GM23338 (cell line): ENCODE measurements at regions not wholly inside any gene's neighbourhood (a gene's known extent, or its start where the extent isn't known, plus 50 kb on each side); places are given as distances from the start of the nearest gene placed in this dataset.
A peak's percentile ranks its signal among the peaks of the same experiment; 100 is the strongest.

ENCODE experiments used
- ATAC-seq: fragments of 200-7000 bp; cut with Tn5 transposase; 3 replicates; pipeline ENCODE4 v1.9.1; 2020
- DNase-seq: peaks from one replicate; pipeline ENCODE4 v3.0.0-alpha.2; 2015; ENCODE audit warnings: low spot score
- H2AFZ ChIP-seq: fragments of 200-600 bp; sonication (generic); 2 replicates; pipeline ENCODE4 v1.8.0; 2016; ENCODE audit warnings: antibody characterized with exemption, mild to moderate bottlenecking, moderate library complexity
- H3F3A ChIP-seq: fragments of 200-600 bp; sonication (generic); replicated peaks from 2 replicates; pipeline ENCODE4 v1.8.0; 2017; ENCODE audit warnings: antibody characterized with exemption, mixed run types, low read depth
- H3K27ac ChIP-seq: fragments of 200-600 bp; sonication (generic); 2 replicates; pipeline ENCODE4 v1.6.1; 2016; ENCODE audit warnings: low read depth
- H3K27me3 ChIP-seq: fragments of 200-600 bp; sonication (generic); 2 replicates; pipeline ENCODE4 v1.8.0; 2016; ENCODE audit warnings: mild to moderate bottlenecking, mixed run types, moderate library complexity; ENCODE audit not compliant: insufficient read depth
- H3K36me3 ChIP-seq: fragments of 200-600 bp; sonication (generic); 2 replicates; pipeline ENCODE4 v1.8.0; 2016; ENCODE audit warnings: mild to moderate bottlenecking; ENCODE audit not compliant: insufficient read depth
- H3K4me1 ChIP-seq: fragments of 200-600 bp; sonication (generic); 2 replicates; pipeline ENCODE4 v1.8.0; 2016; ENCODE audit warnings: mild to moderate bottlenecking, moderate library complexity; ENCODE audit not compliant: insufficient read depth
- H3K4me2 ChIP-seq: fragments of 200-600 bp; sonication (generic); 2 replicates; pipeline ENCODE4 v1.7.1; 2017; ENCODE audit warnings: mixed run types
- H3K4me3 ChIP-seq: fragments of 200-600 bp; sonication (generic); 2 replicates; pipeline ENCODE4 v1.6.1; 2016; ENCODE audit warnings: mixed run types
- H3K79me2 ChIP-seq: fragments of 200-600 bp; sonication (generic); replicated peaks from 2 replicates; pipeline ENCODE4 v1.8.0; 2017; ENCODE audit warnings: mild to moderate bottlenecking; ENCODE audit not compliant: insufficient read depth
- H3K9me2 ChIP-seq: fragments of 200-600 bp; sonication (generic); 2 replicates; pipeline ENCODE4 v1.8.0; 2017; ENCODE audit not compliant: insufficient read depth
- H4K20me1 ChIP-seq: fragments of 200-600 bp; sonication (generic); replicated peaks from 2 replicates; pipeline ENCODE4 v1.8.0; 2017; ENCODE audit warnings: mild to moderate bottlenecking; ENCODE audit not compliant: insufficient read depth
- H3K27ac Mint-ChIP-seq: 2 replicates; pipeline ENCODE4 v1.8.0; 2020; ENCODE audit warnings: inconsistent platforms, mild to moderate bottlenecking, moderate library complexity, mixed read lengths
- H3K27me3 Mint-ChIP-seq: 3 replicates; pipeline ENCODE4 v1.8.0; 2022; ENCODE audit warnings: low read depth, mild to moderate bottlenecking, moderate library complexity, mixed read lengths, inconsistent platforms; ENCODE audit not compliant: insufficient read depth, poor library complexity
- H3K36me3 Mint-ChIP-seq: 3 replicates; pipeline ENCODE4 v1.8.0; 2021; ENCODE audit warnings: low read depth, mild to moderate bottlenecking, inconsistent platforms, moderate library complexity, mixed read lengths
- H3K4me1 Mint-ChIP-seq: 3 replicates; pipeline ENCODE4 v1.8.0; 2020; ENCODE audit warnings: mild to moderate bottlenecking, inconsistent platforms, mixed read lengths
- H3K4me3 Mint-ChIP-seq: 3 replicates; pipeline ENCODE4 v1.8.0; 2021; ENCODE audit warnings: moderate library complexity, mild to moderate bottlenecking, inconsistent platforms, mixed read lengths
- H3K9me3 Mint-ChIP-seq: 3 replicates; pipeline ENCODE4 v1.8.0; 2020; ENCODE audit warnings: moderate library complexity, mild to moderate bottlenecking, inconsistent platforms, mixed read lengths
- CREB1 ChIP-seq: fragments of 250-450 bp; sonication (Bioruptor Pico); IDR thresholded peaks from 2 replicates; pipeline ENCODE4 v1.5.0; 2020; ENCODE audit warnings: low read depth, mild to moderate bottlenecking, moderate library complexity
- CTCF ChIP-seq, 2 experiments: fragments of 200-600 bp in 1 of 2; sonication (generic) in 1 of 2; conservative IDR thresholded peaks; 2 replicates each; pipeline versions ENCODE4 v1.5.1 to v1.6.1; 2016 to 2017; ENCODE audit warnings: antibody characterized with exemption in 2 of 2, low read depth in 2 of 2, mild to moderate bottlenecking in 2 of 2, moderate library complexity in 1 of 2
- EZH2 ChIP-seq: fragments of 200-600 bp; sonication (generic); IDR thresholded peaks from one replicate; pipeline ENCODE4 v1.8.0; 2017; ENCODE audit warnings: antibody characterized with exemption, mild to moderate bottlenecking, low read depth; ENCODE audit not compliant: unreplicated experiment
- JUNB ChIP-seq: IDR thresholded peaks from one replicate; pipeline ENCODE4 v1.6.1; 2016; ENCODE audit warnings: antibody characterized with exemption; ENCODE audit not compliant: unreplicated experiment
- NANOG ChIP-seq: IDR thresholded peaks from 2 replicates; pipeline ENCODE4 v1.6.1; 2016; ENCODE audit warnings: antibody characterized with exemption, borderline replicate concordance
- POLR2AphosphoS5 ChIP-seq: IDR thresholded peaks from 2 replicates; pipeline ENCODE4 v1.6.1; 2016; ENCODE audit warnings: antibody characterized with exemption, low read depth
- STAT1 ChIP-seq: IDR thresholded peaks from one replicate; pipeline ENCODE4 v1.6.1; 2016; ENCODE audit warnings: antibody characterized with exemption; ENCODE audit not compliant: unreplicated experiment
- ZNF114 ChIP-seq: fragments of 250-450 bp; sonication (Bioruptor Pico); IDR thresholded peaks from 2 replicates; pipeline ENCODE4 v1.5.0; 2020; ENCODE audit warnings: mild to moderate bottlenecking, moderate library complexity
- ZNF331 ChIP-seq: fragments of 250-450 bp; sonication (Bioruptor Pico); IDR thresholded peaks from 2 replicates; pipeline ENCODE4 v1.5.0; 2020; ENCODE audit warnings: low read depth, mild to moderate bottlenecking, moderate library complexity
- TF ChIP-seq, protein P1 (sequence below): IDR thresholded peaks from 2 replicates; pipeline ENCODE4 v1.6.1; 2016; ENCODE audit warnings: antibody characterized with exemption
- TF ChIP-seq, protein P2 (sequence below): IDR thresholded peaks from one replicate; pipeline ENCODE4 v1.6.1; 2018; ENCODE audit warnings: antibody characterized with exemption; ENCODE audit not compliant: unreplicated experiment

DNA sequence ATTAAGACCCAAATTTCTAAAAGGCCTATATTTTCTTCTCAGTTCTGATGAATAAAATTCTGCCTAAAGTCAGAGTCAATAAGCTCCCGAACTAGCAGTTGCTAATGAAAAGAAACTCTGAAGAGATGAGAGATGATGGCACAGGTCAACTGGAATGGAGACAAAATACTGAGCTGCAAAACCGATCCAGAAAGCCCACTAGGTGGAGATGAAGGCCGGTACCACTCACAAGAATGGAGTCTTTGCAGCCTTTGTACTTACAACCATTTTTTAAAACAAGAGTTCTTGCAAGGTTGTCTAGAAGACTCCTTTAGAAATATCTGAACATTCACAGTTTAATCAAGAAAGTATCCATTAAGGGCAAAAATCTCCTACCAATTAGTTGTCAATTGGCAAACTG, 119.9 kb upstream of the TJP1 start:
- Histone ChIP-seq H3K9me2 (no peaks in the 10 kb centered on the region), H3F3A (no peaks in the 10 kb centered on the region), H3K27ac (no peak overlapping the region), H3K27me3 (no peaks in the 10 kb centered on the region), H3K4me1 (no peaks in the 10 kb centered on the region), H4K20me1 (no peaks in the 10 kb centered on the region), H2AFZ (peak overlapping the region; percentile 44; the same call in 1 of the 2 replicates), H3K79me2 (no peaks in the 10 kb centered on the region), H3K4me2 (no peak overlapping the region), H3K36me3 (no peaks in the 10 kb centered on the region), H3K4me3 (no peak overlapping the region)
- Mint-ChIP-seq H3K4me3 (no peak overlapping the region), H3K27ac (no peak overlapping the region), H3K36me3 (no peaks in the 10 kb centered on the region), H3K9me3 (no peaks in the 10 kb centered on the region; the same call in 2 of the 3 replicates), H3K4me1 (peaks cover 3% of the 10 kb centered on the region; the same call in 2 of the 3 replicates), H3K27me3 (no peaks in the 10 kb centered on the region)
- ATAC-seq (peak; percentile 73), DNase-seq (peak; percentile 61)
- TF ChIP-seq CTCF (conservative IDR thresholded peaks at IDR 0.05; ENCODE audit: low read depth in 2 of 2) (peak; percentile 60 to 74), STAT1 (no peak)

DNA sequence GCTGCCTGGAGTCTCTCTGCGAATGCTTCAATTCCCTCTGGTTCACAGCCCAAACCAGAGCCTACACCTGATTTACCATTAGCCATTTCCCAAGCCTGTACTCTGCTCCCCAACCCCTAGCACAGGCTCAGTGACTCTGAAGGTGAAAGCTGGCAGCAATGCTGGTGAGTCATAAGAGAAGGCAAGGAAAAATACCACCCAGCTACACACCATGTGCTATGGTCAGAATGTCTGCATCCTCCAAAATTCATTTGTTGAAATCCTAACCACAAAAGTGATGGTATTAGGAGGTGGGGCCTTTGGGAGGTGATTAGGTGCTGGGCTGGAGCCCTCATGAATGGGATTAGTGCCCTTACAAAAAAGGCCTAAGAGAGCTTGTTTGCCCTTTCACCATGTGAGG, 117.1 kb upstream of the TJP1 start:
- ATAC-seq = no peak
- TF ChIP-seq CTCF (conservative IDR thresholded peaks at IDR 0.05; ENCODE audit: low read depth in 2 of 2) (no peak), CREB1 (CRISPR knock-in tag) (no peak), STAT1 (no peak), NANOG (no peak), JUNB (no peak), ZNF331 (CRISPR knock-in tag) (no peak), EZH2 (no peak), POLR2AphosphoS5 (no peak), ZNF114 (CRISPR knock-in tag) (no peak)
- TF ChIP-seq, protein P1, sequence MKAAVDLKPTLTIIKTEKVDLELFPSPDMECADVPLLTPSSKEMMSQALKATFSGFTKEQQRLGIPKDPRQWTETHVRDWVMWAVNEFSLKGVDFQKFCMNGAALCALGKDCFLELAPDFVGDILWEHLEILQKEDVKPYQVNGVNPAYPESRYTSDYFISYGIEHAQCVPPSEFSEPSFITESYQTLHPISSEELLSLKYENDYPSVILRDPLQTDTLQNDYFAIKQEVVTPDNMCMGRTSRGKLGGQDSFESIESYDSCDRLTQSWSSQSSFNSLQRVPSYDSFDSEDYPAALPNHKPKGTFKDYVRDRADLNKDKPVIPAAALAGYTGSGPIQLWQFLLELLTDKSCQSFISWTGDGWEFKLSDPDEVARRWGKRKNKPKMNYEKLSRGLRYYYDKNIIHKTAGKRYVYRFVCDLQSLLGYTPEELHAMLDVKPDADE = no peak
- TF ChIP-seq, protein P2, sequence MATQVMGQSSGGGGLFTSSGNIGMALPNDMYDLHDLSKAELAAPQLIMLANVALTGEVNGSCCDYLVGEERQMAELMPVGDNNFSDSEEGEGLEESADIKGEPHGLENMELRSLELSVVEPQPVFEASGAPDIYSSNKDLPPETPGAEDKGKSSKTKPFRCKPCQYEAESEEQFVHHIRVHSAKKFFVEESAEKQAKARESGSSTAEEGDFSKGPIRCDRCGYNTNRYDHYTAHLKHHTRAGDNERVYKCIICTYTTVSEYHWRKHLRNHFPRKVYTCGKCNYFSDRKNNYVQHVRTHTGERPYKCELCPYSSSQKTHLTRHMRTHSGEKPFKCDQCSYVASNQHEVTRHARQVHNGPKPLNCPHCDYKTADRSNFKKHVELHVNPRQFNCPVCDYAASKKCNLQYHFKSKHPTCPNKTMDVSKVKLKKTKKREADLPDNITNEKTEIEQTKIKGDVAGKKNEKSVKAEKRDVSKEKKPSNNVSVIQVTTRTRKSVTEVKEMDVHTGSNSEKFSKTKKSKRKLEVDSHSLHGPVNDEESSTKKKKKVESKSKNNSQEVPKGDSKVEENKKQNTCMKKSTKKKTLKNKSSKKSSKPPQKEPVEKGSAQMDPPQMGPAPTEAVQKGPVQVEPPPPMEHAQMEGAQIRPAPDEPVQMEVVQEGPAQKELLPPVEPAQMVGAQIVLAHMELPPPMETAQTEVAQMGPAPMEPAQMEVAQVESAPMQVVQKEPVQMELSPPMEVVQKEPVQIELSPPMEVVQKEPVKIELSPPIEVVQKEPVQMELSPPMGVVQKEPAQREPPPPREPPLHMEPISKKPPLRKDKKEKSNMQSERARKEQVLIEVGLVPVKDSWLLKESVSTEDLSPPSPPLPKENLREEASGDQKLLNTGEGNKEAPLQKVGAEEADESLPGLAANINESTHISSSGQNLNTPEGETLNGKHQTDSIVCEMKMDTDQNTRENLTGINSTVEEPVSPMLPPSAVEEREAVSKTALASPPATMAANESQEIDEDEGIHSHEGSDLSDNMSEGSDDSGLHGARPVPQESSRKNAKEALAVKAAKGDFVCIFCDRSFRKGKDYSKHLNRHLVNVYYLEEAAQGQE = no peak

More for the DNA sequence above, 117.1 kb upstream of the TJP1 start:
- DNase-seq = no peak
- H3K79me2 ChIP-seq = no peaks in the 10 kb centered on the region
- H3K36me3 Mint-ChIP-seq = no peaks in the 10 kb centered on the region
- H2AFZ ChIP-seq = no peak overlapping the region
- no peaks in the 10 kb centered on the region for H3K9me2 ChIP-seq
- no peaks in the 10 kb centered on the region for H4K20me1 ChIP-seq
- H3K4me3 ChIP-seq = no peak overlapping the region
- H3K4me1 Mint-ChIP-seq = peaks cover 13% of the 10 kb centered on the region; the same call in 2 of the 3 replicates
- H3K4me2 ChIP-seq = no peak overlapping the region
- H3K27me3 Mint-ChIP-seq = peaks cover 1% of the 10 kb centered on the region
- no peak overlapping the region for H3K27ac Mint-ChIP-seq
- H3F3A ChIP-seq = no peaks in the 10 kb centered on the region
- no peaks in the 10 kb centered on the region for H3K36me3 ChIP-seq
- H3K4me3 Mint-ChIP-seq = no peak overlapping the region
- no peaks in the 10 kb centered on the region for H3K4me1 ChIP-seq
- no peaks in the 10 kb centered on the region for H3K9me3 Mint-ChIP-seq
- no peaks in the 10 kb centered on the region for H3K27me3 ChIP-seq
- H3K27ac ChIP-seq = no peak overlapping the region
